Neural progenitor cell (in vitro differentiated cells): ENCODE measurements at regions not wholly inside any gene's neighbourhood (a gene's known extent, or its start where the extent isn't known, plus 50 kb on each side); places are given as distances from the start of the nearest gene placed in this dataset.

Experiments
- DNase-seq: peaks from one replicate; pipeline ENCODE4 v3.0.0-alpha.2; 2016; ENCODE audit warnings: low spot score
- H2AFZ ChIP-seq: fragments of 200-600 bp; sonication (generic); replicated peaks from 2 replicates; pipeline ENCODE4 v1.6.1; 2016; ENCODE audit warnings: antibody characterized with exemption
- H3F3A ChIP-seq: fragments of 200-600 bp; sonication (generic); 2 replicates; pipeline ENCODE4 v1.6.1; 2016; ENCODE audit warnings: antibody characterized with exemption, low read depth
- H3K27ac ChIP-seq: fragments of 200-600 bp; sonication (generic); 2 replicates; pipeline ENCODE4 v1.5.1; 2016; ENCODE audit warnings: mild to moderate bottlenecking
- H3K27me3 ChIP-seq: fragments of 200-600 bp; sonication (generic); 2 replicates; pipeline ENCODE4 v1.6.1; 2016; ENCODE audit warnings: mild to moderate bottlenecking, moderate library complexity
- H3K36me3 ChIP-seq: fragments of 200-600 bp; sonication (generic); 2 replicates; pipeline ENCODE4 v1.5.1; 2016
- H3K4me1 ChIP-seq: fragments of 200-600 bp; sonication (generic); 2 replicates; pipeline ENCODE4 v1.6.1; 2016; ENCODE audit warnings: mixed run types
- H3K4me2 ChIP-seq: fragments of 200-600 bp; sonication (generic); 2 replicates; pipeline ENCODE4 v1.6.1; 2016
- H3K4me3 ChIP-seq: fragments of 200-600 bp; sonication (generic); 2 replicates; pipeline ENCODE4 v1.5.1; 2016
- H3K79me2 ChIP-seq: fragments of 200-600 bp; sonication (generic); 2 replicates; pipeline ENCODE4 v1.6.1; 2016; ENCODE audit warnings: low read depth
- H3K9ac ChIP-seq: fragments of 200-600 bp; sonication (generic); 2 replicates; pipeline ENCODE4 v1.6.1; 2016
- H3K9me3 ChIP-seq: fragments of 200-600 bp; sonication (generic); 2 replicates; pipeline ENCODE4 v1.5.1; 2016; ENCODE audit warnings: low read depth
- H4K20me1 ChIP-seq: fragments of 200-600 bp; sonication (generic); 2 replicates; pipeline ENCODE4 v1.6.1; 2016; ENCODE audit warnings: low read depth
- H3K27ac Mint-ChIP-seq: 3 replicates; pipeline ENCODE4 v1.8.0; 2021; ENCODE audit warnings: mixed read lengths
- H3K27me3 Mint-ChIP-seq: 2 replicates; pipeline ENCODE4 v1.8.0; 2022; ENCODE audit warnings: low read depth, mild to moderate bottlenecking, inconsistent platforms, moderate library complexity, mixed read lengths; ENCODE audit not compliant: insufficient read depth
- H3K36me3 Mint-ChIP-seq: 3 replicates; pipeline ENCODE4 v1.8.0; 2021; ENCODE audit warnings: mixed read lengths
- H3K4me1 Mint-ChIP-seq: 3 replicates; pipeline ENCODE4 v1.8.0; 2021; ENCODE audit warnings: mixed read lengths
- H3K4me3 Mint-ChIP-seq: 3 replicates; pipeline ENCODE4 v1.8.0; 2021; ENCODE audit warnings: mild to moderate bottlenecking, moderate library complexity, mixed read lengths
- H3K9me3 Mint-ChIP-seq: 3 replicates; pipeline ENCODE4 v1.8.0; 2020; ENCODE audit warnings: mixed read lengths
- CTCF ChIP-seq: fragments of 200-600 bp; sonication (generic); IDR thresholded peaks from 2 replicates; pipeline ENCODE4 v1.5.1; 2017; ENCODE audit warnings: antibody characterized with exemption, mild to moderate bottlenecking
- EZH2 ChIP-seq: fragments of 200-600 bp; sonication (generic); IDR thresholded peaks from 2 replicates; pipeline ENCODE4 v1.6.1; 2017; ENCODE audit warnings: antibody characterized with exemption, mild to moderate bottlenecking, moderate library complexity
- EZH2phosphoT487 ChIP-seq: fragments of 200-600 bp; sonication (generic); IDR thresholded peaks from 2 replicates; pipeline ENCODE4 v1.6.1; 2017; ENCODE audit warnings: antibody characterized with exemption

- Histone ChIP-seq H4K20me1 (no peaks in the 10 kb centered on the region), H3K9ac (no peak overlapping the region), H3K4me1 (no peaks in the 10 kb centered on the region), H3K4me2 (no peak overlapping the region), H3K79me2 (no peaks in the 10 kb centered on the region), H3K9me3 (no peaks in the 10 kb centered on the region), H2AFZ (no peak overlapping the region), H3F3A (no peaks in the 10 kb centered on the region), H3K27me3 (no peaks in the 10 kb centered on the region), H3K27ac (no peak overlapping the region), H3K36me3 (no peaks in the 10 kb centered on the region), H3K4me3 (no peak overlapping the region)
- Mint-ChIP-seq H3K4me3 (no peak overlapping the region), H3K36me3 (no peaks in the 10 kb centered on the region), H3K4me1 (peaks cover 16% of the 10 kb centered on the region), H3K27me3 (peaks cover 5% of the 10 kb centered on the region), H3K27ac (no peak overlapping the region), H3K9me3 (no peaks in the 10 kb centered on the region)
- no peak for DNase-seq
- TF ChIP-seq EZH2phosphoT487 (no peak), EZH2 (no peak), CTCF (no peak)
These were observed 172.8 kb upstream of the SYNDIG1 start for GRCh38 chr20:24296477-24297261.

- H3F3A ChIP-seq = no peaks in the 10 kb centered on the region
- H3K27ac ChIP-seq = no peak overlapping the region
- no peaks in the 10 kb centered on the region for H3K27me3 ChIP-seq
- no peaks in the 10 kb centered on the region for H3K36me3 ChIP-seq
- no peak overlapping the region for H2AFZ ChIP-seq
- Mint-ChIP-seq H3K27ac (no peak overlapping the region), H3K36me3 (no peaks in the 10 kb centered on the region), H3K4me3 (no peak overlapping the region), H3K9me3 (no peaks in the 10 kb centered on the region), H3K27me3 (peaks cover 2% of the 10 kb centered on the region), H3K4me1 (peaks cover 2% of the 10 kb centered on the region)
- no peak for DNase-seq
- H4K20me1 ChIP-seq = no peaks in the 10 kb centered on the region
- H3K4me3 ChIP-seq = no peak overlapping the region
- H3K9ac ChIP-seq = no peak overlapping the region
- no peak for TF ChIP-seq EZH2
- TF ChIP-seq CTCF = no peak
- TF ChIP-seq EZH2phosphoT487 = no peak
- no peaks in the 10 kb centered on the region for H3K9me3 ChIP-seq
- no peaks in the 10 kb centered on the region for H3K79me2 ChIP-seq
- no peaks in the 10 kb centered on the region for H3K4me1 ChIP-seq
- no peak overlapping the region for H3K4me2 ChIP-seq
These were observed 178.4 kb upstream of the SYNDIG1 start for GRCh38 chr20:24291014-24291413.

GRCh38 chr20:24289737-24290481 lies 179.5 kb upstream of the SYNDIG1 start:
- H2AFZ ChIP-seq = no peak overlapping the region
- no peak overlapping the region for H3K9ac ChIP-seq
- no peaks in the 10 kb centered on the region for H3K36me3 ChIP-seq
- H3K27me3 ChIP-seq = no peaks in the 10 kb centered on the region
- H3K27ac ChIP-seq = no peak overlapping the region
- no peaks in the 10 kb centered on the region for H3K9me3 ChIP-seq
- no peak overlapping the region for H3K4me3 Mint-ChIP-seq
- peaks cover 2% of the 10 kb centered on the region for H3K4me1 Mint-ChIP-seq
- no peak overlapping the region for H3K4me3 ChIP-seq
- peaks cover 2% of the 10 kb centered on the region for H3K27me3 Mint-ChIP-seq
- H3K4me1 ChIP-seq = no peaks in the 10 kb centered on the region
- H3K9me3 Mint-ChIP-seq = no peaks in the 10 kb centered on the region
- H3F3A ChIP-seq = no peaks in the 10 kb centered on the region
- no peaks in the 10 kb centered on the region for H3K36me3 Mint-ChIP-seq
- TF ChIP-seq EZH2 (no peak), CTCF (no peak), EZH2phosphoT487 (no peak)
- no peak for DNase-seq
- H4K20me1 ChIP-seq = no peaks in the 10 kb centered on the region
- H3K4me2 ChIP-seq = no peak overlapping the region
- no peak overlapping the region for H3K27ac Mint-ChIP-seq
- no peaks in the 10 kb centered on the region for H3K79me2 ChIP-seq
